A549 (cell line): ENCODE measurements at regions not wholly inside any gene's neighbourhood (a gene's known extent, or its start where the extent isn't known, plus 50 kb on each side); places are given as distances from the start of the nearest gene placed in this dataset.

Source experiments
- CEBPB ChIP-seq, 2 experiments: fragments of >200 bp in 1 of 2; sonication (Bioruptor Twin) in 1 of 2; formaldehyde crosslinking in 1 of 2; IDR thresholded peaks; 2 replicates each; pipeline ENCODE4 v1.6.1; 2012 to 2016
- CHD2 ChIP-seq: fragments of 150-350 bp; IDR thresholded peaks from 2 replicates; pipeline ENCODE4 v1.6.1; 2014; ENCODE audit warnings: low read length; ENCODE audit not compliant: partially characterized antibody
- CTCF ChIP-seq: fragments of >200 bp; sonication (Bioruptor Twin); formaldehyde crosslinking; IDR thresholded peaks from 3 replicates; pipeline ENCODE4 v1.5.1; 2016
- ESRRA ChIP-seq: fragments of 150-350 bp; IDR thresholded peaks from 2 replicates; pipeline ENCODE4 v1.6.1; 2014; ENCODE audit warnings: mild to moderate bottlenecking, low read length, borderline replicate concordance
- HEYL ChIP-seq: fragments of 250-450 bp; sonication (Bioruptor Pico); IDR thresholded peaks from 2 replicates; pipeline ENCODE4 v1.8.0; 2021; ENCODE audit warnings: mild to moderate bottlenecking, moderate library complexity
- HOXA7 ChIP-seq: fragments of 250-450 bp; sonication (Bioruptor Pico); IDR thresholded peaks from 2 replicates; pipeline ENCODE4 v1.5.0; 2020; ENCODE audit warnings: mild to moderate bottlenecking, moderate library complexity
- MYC ChIP-seq: IDR thresholded peaks from 2 replicates; pipeline ENCODE4 v1.6.1; 2012; ENCODE audit warnings: mild to moderate bottlenecking, inconsistent platforms, low read length, improper control_type of control experiment, borderline replicate concordance
- NR3C1 ChIP-seq: fragments of >200 bp; sonication (Bioruptor Twin); formaldehyde crosslinking; IDR thresholded peaks from 3 replicates; pipeline ENCODE4 v1.6.1; 2017
- POLR2A ChIP-seq: IDR thresholded peaks from 2 replicates; pipeline ENCODE4 v1.6.1; 2012; ENCODE audit warnings: mild to moderate bottlenecking, low read length
- POLR2AphosphoS2 ChIP-seq: conservative IDR thresholded peaks from 2 replicates; pipeline ENCODE4 v1.6.1; 2012; ENCODE audit warnings: low read length, improper control_type of control experiment, inconsistent platforms
- SREBF2 ChIP-seq: fragments of 450-650 bp; IDR thresholded peaks from 2 replicates; pipeline ENCODE4 v1.6.1; 2014; ENCODE audit warnings: mild to moderate bottlenecking, moderate library complexity
- TF ChIP-seq, protein P1 (sequence below): IDR thresholded peaks from 2 replicates; pipeline ENCODE4 v1.6.1; 2012
- TF ChIP-seq, protein P2 (sequence below): fragments of 200-600 bp; sonication (generic); IDR thresholded peaks from 2 replicates; pipeline ENCODE4 v1.6.1; 2016; ENCODE audit warnings: antibody characterized with exemption, mild to moderate bottlenecking, moderate library complexity

DNA sequence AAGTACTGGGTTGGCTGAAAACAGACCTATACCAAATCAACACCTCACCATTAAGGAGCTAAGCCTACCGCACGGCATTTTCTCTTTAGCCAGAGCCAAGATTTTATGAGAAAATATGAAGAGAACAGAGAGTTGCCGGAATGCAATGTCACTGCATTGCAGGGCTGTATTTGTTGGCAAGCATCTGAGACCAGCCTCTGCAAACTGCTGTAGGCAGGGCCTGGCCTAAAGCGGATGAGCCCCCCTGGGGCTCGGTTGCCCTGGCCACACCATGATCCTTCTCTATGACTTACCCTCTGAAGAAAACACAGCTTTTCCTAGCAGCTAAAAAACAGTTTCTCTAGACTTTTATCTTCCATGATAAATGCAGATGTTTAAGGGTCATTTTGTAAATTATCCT is 120.5 kb upstream of the SORBS2 start:
- no peak for TF ChIP-seq POLR2A
- TF ChIP-seq CTCF = no peak
- no peak for TF ChIP-seq CHD2
- TF ChIP-seq ESRRA = no peak
- TF ChIP-seq CEBPB (IDR thresholded peaks at IDR 0.05) = no peak
- TF ChIP-seq, protein P1, sequence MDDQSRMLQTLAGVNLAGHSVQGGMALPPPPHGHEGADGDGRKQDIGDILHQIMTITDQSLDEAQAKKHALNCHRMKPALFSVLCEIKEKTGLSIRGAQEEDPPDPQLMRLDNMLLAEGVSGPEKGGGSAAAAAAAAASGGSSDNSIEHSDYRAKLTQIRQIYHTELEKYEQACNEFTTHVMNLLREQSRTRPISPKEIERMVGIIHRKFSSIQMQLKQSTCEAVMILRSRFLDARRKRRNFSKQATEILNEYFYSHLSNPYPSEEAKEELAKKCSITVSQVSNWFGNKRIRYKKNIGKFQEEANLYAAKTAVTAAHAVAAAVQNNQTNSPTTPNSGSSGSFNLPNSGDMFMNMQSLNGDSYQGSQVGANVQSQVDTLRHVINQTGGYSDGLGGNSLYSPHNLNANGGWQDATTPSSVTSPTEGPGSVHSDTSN = no peak
- TF ChIP-seq, protein P2, sequence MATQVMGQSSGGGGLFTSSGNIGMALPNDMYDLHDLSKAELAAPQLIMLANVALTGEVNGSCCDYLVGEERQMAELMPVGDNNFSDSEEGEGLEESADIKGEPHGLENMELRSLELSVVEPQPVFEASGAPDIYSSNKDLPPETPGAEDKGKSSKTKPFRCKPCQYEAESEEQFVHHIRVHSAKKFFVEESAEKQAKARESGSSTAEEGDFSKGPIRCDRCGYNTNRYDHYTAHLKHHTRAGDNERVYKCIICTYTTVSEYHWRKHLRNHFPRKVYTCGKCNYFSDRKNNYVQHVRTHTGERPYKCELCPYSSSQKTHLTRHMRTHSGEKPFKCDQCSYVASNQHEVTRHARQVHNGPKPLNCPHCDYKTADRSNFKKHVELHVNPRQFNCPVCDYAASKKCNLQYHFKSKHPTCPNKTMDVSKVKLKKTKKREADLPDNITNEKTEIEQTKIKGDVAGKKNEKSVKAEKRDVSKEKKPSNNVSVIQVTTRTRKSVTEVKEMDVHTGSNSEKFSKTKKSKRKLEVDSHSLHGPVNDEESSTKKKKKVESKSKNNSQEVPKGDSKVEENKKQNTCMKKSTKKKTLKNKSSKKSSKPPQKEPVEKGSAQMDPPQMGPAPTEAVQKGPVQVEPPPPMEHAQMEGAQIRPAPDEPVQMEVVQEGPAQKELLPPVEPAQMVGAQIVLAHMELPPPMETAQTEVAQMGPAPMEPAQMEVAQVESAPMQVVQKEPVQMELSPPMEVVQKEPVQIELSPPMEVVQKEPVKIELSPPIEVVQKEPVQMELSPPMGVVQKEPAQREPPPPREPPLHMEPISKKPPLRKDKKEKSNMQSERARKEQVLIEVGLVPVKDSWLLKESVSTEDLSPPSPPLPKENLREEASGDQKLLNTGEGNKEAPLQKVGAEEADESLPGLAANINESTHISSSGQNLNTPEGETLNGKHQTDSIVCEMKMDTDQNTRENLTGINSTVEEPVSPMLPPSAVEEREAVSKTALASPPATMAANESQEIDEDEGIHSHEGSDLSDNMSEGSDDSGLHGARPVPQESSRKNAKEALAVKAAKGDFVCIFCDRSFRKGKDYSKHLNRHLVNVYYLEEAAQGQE = no peak
- no peak for TF ChIP-seq MYC
- TF ChIP-seq HOXA7 (CRISPR knock-in tag) = no peak
- no peak for TF ChIP-seq NR3C1
- TF ChIP-seq SREBF2 = no peak
- TF ChIP-seq HEYL (CRISPR knock-in tag) = no peak
- no peak for TF ChIP-seq POLR2AphosphoS2
